Gastrocnemius medialis (tissue), 4 donors: ENCODE measurements at regions not wholly inside any gene's neighbourhood (a gene's known extent, or its start where the extent isn't known, plus 50 kb on each side); places are given as distances from the start of the nearest gene placed in this dataset.
A peak's percentile ranks its signal among the peaks of the same experiment; 100 is the strongest.

ENCODE experiments used
- ATAC-seq, 2 donors: fragments of 150-250 bp; one replicate each; pipeline ENCODE4 v1.9.1; 2016
- DNase-seq, 2 donors: peaks; one replicate each; pipeline ENCODE4 v3.0.0-alpha.2; 2019
- H3K27ac ChIP-seq, 4 donors: fragments of 200-600 bp; sonication (generic); 1 replicate in 1 of 4; 2 replicates in 3 of 4; pipeline ENCODE4 v1.5.1; 2016 to 2018; ENCODE audit warnings: mild to moderate bottlenecking in 2 of 4, moderate library complexity in 1 of 4
- H3K27me3 ChIP-seq, 3 donors: fragments of 200-600 bp; sonication (generic) in 2 of 3; 1 replicate in 1 of 3; 2 replicates in 2 of 3; pipeline versions ENCODE4 v1.5.1 to v1.6.0; 2016 to 2019; ENCODE audit warnings: mild to moderate bottlenecking in 1 of 3, moderate library complexity in 1 of 3
- H3K36me3 ChIP-seq, 2 donors: fragments of 200-600 bp; sonication (generic) in 1 of 2; one replicate each; pipeline ENCODE4 v1.5.1; 2017 to 2018
- H3K4me1 ChIP-seq, 2 donors: fragments of 200-600 bp; sonication (generic) in 1 of 2; one replicate each; pipeline ENCODE4 v1.5.1; 2016 to 2017; ENCODE audit warnings: mild to moderate bottlenecking in 2 of 2
- H3K4me3 ChIP-seq, 4 donors: fragments of 200-600 bp; sonication (generic) in 3 of 4; 1 replicate in 1 of 4; 2 replicates in 3 of 4; pipeline ENCODE4 v1.5.1; 2016 to 2019; ENCODE audit warnings: mild to moderate bottlenecking in 2 of 4
- H3K9me3 ChIP-seq, 3 donors: fragments of 200-600 bp; sonication (generic) in 2 of 3; 1 replicate in 1 of 3; 2 replicates in 2 of 3; pipeline ENCODE4 v1.5.1; 2016 to 2019
- POLR2A ChIP-seq, 2 donors: fragments of 450-650 bp; IDR thresholded peaks; one replicate each; pipeline ENCODE4 v1.6.1; 2017; ENCODE audit warnings: antibody characterized with exemption in 2 of 2, mild to moderate bottlenecking in 2 of 2, moderate library complexity in 2 of 2
- in situ Hi-C, 4 donors: fragments of 200-750 bp; cut with MboI; loops; one replicate each; pipeline versions ENCODE4 v1.15.0 to v1.8.0; 2017; ENCODE audit warnings: low sequenced_read_pairs in 4 of 4
- intact Hi-C: fragments of 100-400 bp; cut with DNase I; formaldehyde crosslinking; loops from one replicate; pipeline ENCODE4 v1.15.1; 2023; ENCODE audit warnings: low total_unique reads
- TF ChIP-seq, protein P1 (sequence below), 5 experiments: fragments of 450-650 bp in 3 of 5; fragments of 200-600 bp in 2 of 5; sonication (generic) in 2 of 5; IDR thresholded peaks in 4 of 5; conservative IDR thresholded peaks in 1 of 5; 1 replicate in 4 of 5; 2 replicates in 1 of 5; pipeline ENCODE4 v1.5.1; 2016 to 2019; ENCODE audit warnings: antibody characterized with exemption in 5 of 5, mild to moderate bottlenecking in 3 of 5, moderate library complexity in 3 of 5

DNA sequence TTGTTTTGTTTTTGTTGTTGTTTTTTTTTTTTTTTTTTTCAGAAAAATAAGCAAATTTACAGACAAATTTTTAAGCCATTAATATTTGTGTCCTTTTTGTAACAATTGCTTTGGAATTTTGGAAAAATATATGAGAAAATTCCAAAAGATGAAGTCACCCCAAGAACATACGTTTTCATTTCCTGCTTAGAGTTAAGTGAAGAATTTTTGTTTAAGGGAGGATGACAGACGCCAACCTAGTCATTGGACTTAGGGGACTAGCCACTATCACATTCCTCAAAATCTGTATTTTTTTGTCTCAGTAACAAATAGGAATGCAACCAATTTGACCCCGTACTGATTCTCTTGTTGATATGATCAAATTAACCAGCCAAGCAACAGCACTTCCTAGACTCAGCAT lies 433.9 kb upstream of the SLC30A5 start:
- Histone ChIP-seq H3K4me3 (no peak overlapping the region), H3K4me1 (no peaks in the 10 kb centered on the region), H3K9me3 (no peaks in the 10 kb centered on the region), H3K36me3 (no peaks in the 10 kb centered on the region), H3K27me3 (no peaks in the 10 kb centered on the region), H3K27ac (no peak overlapping the region)
- in situ Hi-C loops (no loop called here), intact Hi-C loops (no loop called here)
- TF ChIP-seq, protein P1, sequence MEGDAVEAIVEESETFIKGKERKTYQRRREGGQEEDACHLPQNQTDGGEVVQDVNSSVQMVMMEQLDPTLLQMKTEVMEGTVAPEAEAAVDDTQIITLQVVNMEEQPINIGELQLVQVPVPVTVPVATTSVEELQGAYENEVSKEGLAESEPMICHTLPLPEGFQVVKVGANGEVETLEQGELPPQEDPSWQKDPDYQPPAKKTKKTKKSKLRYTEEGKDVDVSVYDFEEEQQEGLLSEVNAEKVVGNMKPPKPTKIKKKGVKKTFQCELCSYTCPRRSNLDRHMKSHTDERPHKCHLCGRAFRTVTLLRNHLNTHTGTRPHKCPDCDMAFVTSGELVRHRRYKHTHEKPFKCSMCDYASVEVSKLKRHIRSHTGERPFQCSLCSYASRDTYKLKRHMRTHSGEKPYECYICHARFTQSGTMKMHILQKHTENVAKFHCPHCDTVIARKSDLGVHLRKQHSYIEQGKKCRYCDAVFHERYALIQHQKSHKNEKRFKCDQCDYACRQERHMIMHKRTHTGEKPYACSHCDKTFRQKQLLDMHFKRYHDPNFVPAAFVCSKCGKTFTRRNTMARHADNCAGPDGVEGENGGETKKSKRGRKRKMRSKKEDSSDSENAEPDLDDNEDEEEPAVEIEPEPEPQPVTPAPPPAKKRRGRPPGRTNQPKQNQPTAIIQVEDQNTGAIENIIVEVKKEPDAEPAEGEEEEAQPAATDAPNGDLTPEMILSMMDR (IDR thresholded peaks at IDR 0.05 in 4 of 5, conservative IDR thresholded peaks at IDR 0.05 in 1 of 5): no peak
- no peak for TF ChIP-seq POLR2A (IDR thresholded peaks at IDR 0.05)
- no peak for DNase-seq
- ATAC-seq: no peak

DNA sequence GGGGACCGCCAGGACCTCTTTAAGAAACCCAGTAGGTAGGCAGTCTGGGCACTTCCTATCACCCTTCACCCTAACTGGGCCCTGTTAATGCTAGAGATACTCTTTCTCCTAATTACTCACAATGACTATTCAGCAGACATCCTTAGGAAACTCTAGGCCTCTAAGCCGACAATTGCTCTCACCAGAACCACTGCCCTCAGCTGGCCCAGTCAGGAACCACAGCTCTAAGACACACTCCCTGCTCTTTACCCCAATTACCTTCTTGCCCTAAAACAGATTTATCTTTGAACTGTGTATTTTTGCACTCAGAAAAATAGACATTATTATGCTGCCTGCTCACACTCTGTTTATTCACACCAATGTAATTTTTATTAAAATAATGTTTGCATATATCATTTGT lies 432.6 kb upstream of the SLC30A5 start:
- Histone ChIP-seq H3K4me1 (no peaks in the 10 kb centered on the region), H3K9me3 (no peaks in the 10 kb centered on the region), H3K36me3 (no peaks in the 10 kb centered on the region), H3K27ac (no peak overlapping the region), H3K27me3 (no peaks in the 10 kb centered on the region), H3K4me3 (no peak overlapping the region)
- no peak for DNase-seq
- intact Hi-C loops (no loop called here), in situ Hi-C loops (no loop called here)
- no peak for ATAC-seq
- no peak for TF ChIP-seq POLR2A (IDR thresholded peaks at IDR 0.05)
- TF ChIP-seq, protein P1 (IDR thresholded peaks at IDR 0.05 in 4 of 5, conservative IDR thresholded peaks at IDR 0.05 in 1 of 5): no peak

DNA sequence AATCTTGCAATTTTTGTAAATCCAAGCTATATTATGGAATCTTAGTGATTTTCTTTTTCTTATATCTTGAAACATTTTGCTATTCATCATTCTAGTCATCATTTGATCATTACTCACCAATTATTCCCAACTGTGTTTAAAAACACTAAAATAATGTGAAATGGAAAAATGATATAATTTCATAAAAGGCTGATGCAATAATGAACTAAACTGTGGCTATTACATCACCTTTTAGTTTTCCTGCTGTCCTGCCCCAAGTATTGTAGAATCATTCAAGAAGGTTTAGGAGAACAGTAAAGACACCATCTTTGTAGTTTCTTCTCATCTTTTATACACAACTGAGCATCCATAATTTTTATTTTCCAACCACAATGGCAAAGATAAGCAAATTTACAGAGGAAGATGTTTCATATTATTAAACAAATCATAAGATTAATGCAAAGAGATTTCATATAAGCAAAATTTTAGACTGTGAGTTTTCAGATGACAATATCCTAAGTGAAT lies 431.0 kb upstream of the SLC30A5 start:
- intact Hi-C loops: no loop called here
- ATAC-seq (no peak), DNase-seq (no peak)
- in situ Hi-C loops: no loop called here
- Histone ChIP-seq H3K4me3 (no peak overlapping the region), H3K9me3 (no peaks in the 10 kb centered on the region), H3K4me1 (no peaks in the 10 kb centered on the region), H3K27me3 (no peaks in the 10 kb centered on the region), H3K36me3 (no peaks in the 10 kb centered on the region), H3K27ac (no peak overlapping the region)
- no peak for TF ChIP-seq POLR2A (IDR thresholded peaks at IDR 0.05)

DNA sequence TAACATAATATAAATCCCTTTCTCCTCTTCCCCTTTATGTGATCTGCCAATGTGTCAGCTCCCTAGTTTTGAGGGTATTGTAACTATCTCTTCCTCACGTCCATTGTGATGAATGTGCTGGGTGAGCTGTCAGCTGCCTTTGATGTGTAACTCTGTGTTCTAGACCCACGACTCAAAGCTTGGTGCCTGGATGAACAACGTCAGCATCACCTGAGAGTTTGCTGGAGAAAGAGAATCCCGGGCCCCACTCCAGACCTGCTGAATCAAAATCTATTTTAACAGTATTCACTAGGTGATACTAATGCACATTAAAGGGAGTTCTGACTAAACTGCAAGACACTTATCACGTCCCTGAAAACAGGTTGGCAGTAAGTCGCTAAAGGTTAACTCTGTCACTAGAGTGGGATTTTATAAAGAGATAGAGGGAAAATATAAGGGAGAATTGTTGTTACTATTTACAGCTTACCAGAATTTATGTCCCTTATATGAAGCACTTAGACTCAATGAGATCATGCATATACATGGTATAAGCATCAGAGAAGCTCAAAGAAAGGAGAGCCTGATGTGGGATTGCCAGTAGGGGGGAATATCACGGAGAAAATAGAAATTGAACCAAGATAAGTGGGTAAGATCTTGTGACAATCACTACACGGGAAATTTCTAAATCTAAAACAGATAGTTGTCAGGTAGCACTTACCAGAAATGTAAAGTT lies 423.8 kb upstream of the SLC30A5 start:
- intact Hi-C loops: no loop called here
- H3K27me3 ChIP-seq: no peaks in the 10 kb centered on the region
- H3K36me3 ChIP-seq: no peaks in the 10 kb centered on the region
- peak overlapping the region in 1 of 4 donors; percentile 20 for H3K27ac ChIP-seq
- DNase-seq: no peak
- no peak for ATAC-seq
- in situ Hi-C loops: no loop called here
- H3K4me1 ChIP-seq: no peaks in the 10 kb centered on the region
- TF ChIP-seq, protein P1 (IDR thresholded peaks at IDR 0.05 in 4 of 5, conservative IDR thresholded peaks at IDR 0.05 in 1 of 5): no peak
- TF ChIP-seq POLR2A (IDR thresholded peaks at IDR 0.05): peak in 1 of 2 donors; percentile 11
- no peaks in the 10 kb centered on the region for H3K9me3 ChIP-seq
- no peak overlapping the region for H3K4me3 ChIP-seq

DNA sequence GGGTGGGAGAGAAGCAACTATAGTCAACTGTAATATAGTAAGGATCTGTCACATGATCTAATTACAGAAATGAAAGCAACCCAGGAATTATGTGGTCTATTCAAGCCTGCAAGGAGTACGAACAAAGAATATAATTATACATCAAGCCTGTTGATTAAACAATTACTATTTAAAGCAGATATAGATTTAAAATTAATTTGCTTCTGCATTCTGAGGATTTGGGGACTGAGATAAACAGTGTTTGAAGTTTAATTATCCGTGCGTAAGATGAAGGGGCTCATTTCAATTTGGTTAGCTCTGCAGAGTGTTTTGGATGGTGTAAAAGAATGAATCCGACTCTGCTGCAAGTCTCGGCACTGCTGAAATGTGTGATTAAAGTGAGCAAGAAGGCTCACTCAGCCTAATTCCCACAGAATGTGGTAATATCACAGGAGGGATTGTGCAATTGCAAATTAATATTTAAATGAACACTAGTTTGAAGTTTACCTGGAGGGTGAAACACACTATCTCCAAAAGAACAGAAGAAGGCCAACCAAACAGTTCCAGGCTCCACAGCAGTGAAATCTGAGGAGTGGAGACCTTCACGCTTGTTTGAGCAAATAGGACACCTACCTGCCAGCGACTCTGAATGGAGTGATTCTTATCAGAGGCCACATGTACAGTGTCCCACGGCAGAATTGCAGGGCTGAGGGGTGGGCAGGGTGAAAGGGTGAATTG lies 420.6 kb upstream of the SLC30A5 start:
- TF ChIP-seq, protein P1 (IDR thresholded peaks at IDR 0.05 in 4 of 5, conservative IDR thresholded peaks at IDR 0.05 in 1 of 5): no peak
- no peak for TF ChIP-seq POLR2A (IDR thresholded peaks at IDR 0.05)

More for the DNA sequence above, 420.6 kb upstream of the SLC30A5 start:
- Histone ChIP-seq H3K4me1 (no peaks in the 10 kb centered on the region), H3K4me3 (no peak overlapping the region), H3K9me3 (no peaks in the 10 kb centered on the region), H3K36me3 (no peaks in the 10 kb centered on the region), H3K27me3 (no peaks in the 10 kb centered on the region), H3K27ac (no peak overlapping the region)
- in situ Hi-C loops (no loop called here), intact Hi-C loops (no loop called here)
- DNase-seq (no peak), ATAC-seq (no peak)
